Left renal cortex interstitium (tissue), 4 donors: ENCODE measurements at regions not wholly inside any gene's neighbourhood (a gene's known extent, or its start where the extent isn't known, plus 50 kb on each side); places are given as distances from the start of the nearest gene placed in this dataset.

Experiments
- DNase-seq, 4 donors: peaks; one replicate each; pipeline ENCODE4 v3.0.0-alpha.2; 2013; ENCODE audit warnings: low read depth in 4 of 4, low spot score in 2 of 4, missing footprints in 1 of 4

DNA sequence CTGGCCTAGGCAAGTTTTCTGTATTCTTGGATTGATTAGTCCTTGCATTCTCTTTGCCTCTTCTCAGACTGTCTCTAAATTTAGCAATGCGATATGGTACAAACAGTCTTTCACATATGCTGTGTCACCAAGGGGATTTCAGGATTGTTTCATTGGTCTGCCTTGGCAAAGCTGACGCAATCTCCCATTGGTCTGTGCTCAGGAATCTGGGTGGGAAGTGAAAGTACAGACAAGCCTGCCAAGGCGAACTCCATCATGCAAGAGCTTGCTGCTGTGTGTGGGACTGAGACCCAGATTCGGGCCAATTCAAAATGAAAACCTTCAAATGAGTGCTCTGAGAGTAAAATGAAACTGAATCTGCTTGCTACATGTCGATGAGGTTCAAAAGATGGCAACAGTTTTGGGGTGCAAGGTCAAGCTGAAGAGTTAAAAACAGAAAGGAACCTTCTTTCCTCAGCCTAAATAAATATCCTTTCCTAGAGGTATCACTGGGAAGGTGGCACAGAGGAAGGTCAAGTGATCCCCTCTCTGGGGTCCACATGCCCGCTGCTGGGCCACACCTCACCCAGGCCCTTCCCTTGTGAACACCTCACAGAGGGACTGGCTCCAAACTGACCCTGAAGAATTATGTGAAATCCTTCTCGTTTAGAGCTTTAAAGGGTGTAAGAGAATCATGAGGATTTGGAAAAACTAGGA, 198.8 kb upstream of the PREP start:
- DNase-seq: no peak

DNA sequence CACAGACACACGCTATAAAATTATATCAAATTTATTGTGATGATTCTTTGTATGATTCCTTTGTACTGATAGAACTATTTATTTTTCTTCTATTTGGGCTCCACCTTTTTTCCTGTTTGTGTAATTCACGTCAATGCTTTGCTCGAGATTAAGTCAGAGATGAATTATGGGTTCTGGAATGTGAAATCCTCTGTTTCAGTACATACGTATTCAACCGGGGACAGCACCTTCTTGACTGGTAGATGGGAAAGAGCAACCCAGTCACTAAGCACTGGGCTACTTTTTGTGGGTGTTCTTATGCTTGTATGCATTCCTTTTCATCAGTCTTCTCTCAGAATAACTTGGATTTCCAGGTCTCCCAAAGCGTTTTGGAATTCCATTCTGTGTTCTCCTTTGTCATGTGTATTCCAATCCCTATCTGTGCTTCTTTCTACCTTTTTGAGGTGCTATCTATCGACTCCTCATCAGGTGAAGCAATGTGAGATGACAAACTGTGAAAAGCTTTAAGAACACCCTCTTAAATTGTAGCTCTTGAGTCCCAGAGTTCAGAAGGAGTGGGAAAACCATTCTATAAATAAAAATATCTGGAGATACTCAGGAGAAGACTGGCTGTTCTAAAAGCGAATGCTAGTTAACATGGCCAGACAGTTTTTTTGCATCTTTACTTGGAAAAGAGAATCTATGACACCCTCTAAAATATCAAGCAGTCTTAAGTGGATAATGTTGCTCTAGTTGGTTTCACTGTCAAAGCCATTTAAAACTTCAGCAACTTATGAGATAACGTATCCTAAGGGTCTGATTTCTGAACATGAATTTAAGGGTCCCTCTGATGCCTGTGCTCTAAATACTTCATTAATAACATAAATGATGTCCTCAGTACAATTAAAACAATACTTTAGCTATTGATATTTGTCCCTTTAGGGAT, 197.7 kb upstream of the PREP start:
- DNase-seq: no peak

DNA sequence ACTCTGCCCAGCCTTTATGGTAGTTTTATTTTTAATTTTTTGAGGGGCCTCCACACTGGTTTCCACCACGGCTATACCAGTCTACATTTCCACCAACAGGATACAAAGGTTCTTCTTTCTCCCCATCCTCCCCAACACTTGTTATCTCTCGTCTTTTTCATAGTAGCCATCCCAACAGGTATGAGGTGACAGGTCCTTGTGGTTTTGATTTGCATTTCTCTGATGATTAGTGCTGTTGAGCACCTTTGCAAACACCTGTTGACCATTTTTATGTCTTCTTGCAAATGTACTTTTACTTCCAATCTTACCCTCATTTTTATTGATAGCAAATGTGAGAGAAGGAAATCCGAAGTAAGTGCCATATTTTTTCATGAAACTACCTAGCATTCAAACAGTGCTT, 195.4 kb upstream of the PREP start:
- no peak for DNase-seq

DNA sequence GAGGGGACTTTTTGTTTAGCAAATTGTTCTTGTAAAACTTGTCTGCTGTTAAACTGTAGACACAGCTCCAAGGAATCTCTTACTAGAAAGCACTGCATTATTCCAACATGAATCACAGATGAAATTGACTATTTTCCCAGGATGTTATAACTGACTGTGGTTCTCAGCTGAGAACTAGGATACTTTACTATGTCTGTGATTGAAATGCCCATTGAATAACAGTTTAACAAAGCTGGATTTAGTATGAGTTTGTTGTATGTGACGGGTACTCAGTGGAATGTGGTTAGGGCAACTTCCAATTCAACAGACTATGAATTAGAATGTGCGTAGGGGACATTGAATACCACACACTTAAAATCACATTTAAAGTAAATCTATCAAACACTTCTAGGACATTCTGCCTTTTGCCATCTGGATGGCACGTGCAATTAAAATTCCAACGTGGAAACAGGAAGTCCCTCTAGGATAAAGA, 193.4 kb upstream of the PREP start:
- DNase-seq: no peak

DNA sequence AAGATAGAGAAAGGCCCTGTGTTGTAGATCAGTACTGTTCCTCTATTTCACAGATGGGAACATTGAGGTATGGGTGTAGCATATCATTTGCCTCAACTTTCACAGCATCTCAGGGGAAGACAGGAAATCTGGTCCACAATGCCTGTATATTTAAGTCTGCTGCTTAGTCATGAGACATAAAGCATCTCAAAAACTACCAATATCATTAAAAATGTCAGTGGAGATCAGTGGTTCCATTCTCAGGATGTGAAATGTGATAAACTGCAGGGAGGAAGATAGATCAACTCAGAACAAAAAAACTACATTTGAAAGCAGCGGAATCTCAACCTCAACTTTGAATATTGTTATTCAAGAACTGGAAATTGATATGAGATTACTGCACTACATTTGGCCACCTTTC, 192.9 kb upstream of the PREP start:
- no peak for DNase-seq

DNA sequence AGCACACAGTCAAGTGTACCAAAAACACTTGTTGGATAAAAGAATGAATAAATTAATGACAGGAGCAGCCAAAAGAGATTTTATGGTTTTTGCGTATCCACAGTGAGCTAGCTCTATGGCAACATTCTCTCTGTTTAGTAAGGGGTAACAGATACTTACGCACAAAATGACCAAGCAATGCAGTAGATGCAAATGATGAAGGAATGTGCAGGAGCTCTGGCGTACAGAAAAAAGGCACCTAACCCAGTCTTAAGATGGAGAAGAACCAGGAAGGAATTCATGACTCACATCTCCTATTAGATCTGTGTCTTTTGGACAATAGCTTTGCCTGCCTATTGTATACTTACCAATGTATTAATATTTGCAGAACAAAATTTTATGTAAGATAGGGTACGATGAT, 191.9 kb upstream of the PREP start:
- no peak for DNase-seq

DNA sequence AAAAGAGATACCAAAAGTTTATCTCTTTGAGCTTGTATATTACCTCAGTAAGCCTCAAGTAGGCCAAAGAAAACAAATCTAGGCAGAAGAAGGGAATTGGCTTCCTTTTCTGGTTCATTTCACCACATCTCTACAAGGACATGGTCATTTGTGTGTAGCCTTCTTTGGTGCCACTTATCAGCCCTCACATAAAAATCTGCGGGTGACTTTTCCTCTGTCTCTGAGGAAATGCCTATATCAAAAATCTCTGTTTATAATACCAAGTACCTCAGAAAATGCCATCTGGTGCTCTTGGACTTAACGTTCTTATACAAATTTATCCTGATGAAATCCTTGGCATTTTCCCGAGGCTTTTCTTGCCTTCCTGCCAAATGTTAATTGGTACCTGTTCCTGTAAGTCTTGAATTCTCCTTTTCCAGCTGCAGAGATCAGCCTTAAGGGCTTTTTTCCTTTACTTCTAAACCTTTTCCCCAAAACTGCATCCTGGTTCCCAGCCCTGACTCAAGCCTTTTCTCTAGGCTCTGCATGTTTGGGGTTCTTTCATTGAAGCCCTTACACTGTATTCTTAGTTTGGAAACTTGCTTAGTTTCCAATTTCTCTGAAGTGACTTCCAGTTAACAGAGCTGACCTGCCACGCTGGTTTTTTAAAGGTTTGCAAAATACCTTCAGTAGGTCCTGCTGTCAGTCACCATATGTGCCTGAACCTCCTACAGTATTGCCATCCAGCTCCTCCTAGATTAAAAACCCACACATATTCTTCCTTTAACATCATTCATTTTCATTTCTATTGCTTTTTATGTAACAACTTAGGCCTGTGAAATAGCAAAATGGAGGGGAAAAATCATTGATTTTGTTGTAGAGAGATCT, 191.2 kb upstream of the PREP start:
- DNase-seq: no peak

DNA sequence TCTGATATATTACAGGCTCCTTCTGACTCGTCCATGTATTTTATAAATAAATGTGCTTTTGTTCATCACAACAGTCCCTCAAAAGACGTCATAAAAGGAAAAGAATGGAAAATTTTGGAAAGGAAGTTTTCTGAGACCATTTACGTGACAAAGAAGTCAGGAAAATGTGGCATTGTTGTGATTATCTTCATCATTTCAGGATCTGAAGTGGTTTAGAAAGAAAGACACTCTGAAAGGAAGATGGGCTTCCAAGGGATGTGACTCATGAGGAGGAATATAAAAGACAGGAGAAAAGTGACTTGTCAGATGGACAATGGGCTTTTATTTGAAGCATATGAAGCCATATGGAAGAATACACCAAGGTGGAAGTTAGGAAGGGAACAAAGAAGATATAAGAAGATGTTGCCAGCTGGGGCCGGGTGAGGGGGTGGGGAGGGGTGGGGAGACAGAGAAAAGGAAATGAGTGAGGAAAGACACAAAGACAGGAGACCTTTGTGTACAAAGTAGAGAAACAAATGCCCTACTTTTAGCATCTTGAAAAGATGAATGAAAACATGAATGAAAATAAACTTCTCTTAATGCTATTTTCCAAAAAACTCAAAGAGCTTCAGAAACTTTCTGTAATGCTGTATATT, 190.3 kb upstream of the PREP start:
- no peak for DNase-seq

DNA sequence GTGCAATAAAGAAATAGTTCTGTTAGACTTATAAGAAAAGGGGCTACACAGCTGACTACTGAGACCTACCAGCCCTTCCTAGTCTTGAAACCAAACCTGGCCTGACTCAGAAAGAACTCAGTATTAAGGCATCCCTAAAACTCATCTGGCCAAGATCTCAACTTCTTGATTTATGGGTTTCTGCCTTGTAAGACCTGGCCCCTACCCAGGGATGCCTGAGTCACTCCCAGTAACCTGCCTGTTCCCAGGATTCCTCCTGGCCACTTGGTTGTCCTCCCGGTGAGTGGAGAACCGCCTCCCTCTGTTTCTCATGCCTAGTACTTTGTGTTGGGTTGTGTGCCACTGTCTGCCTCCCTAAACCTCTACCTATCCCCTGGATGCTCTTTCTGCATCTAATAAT, 189.4 kb upstream of the PREP start:
- DNase-seq: no peak

DNA sequence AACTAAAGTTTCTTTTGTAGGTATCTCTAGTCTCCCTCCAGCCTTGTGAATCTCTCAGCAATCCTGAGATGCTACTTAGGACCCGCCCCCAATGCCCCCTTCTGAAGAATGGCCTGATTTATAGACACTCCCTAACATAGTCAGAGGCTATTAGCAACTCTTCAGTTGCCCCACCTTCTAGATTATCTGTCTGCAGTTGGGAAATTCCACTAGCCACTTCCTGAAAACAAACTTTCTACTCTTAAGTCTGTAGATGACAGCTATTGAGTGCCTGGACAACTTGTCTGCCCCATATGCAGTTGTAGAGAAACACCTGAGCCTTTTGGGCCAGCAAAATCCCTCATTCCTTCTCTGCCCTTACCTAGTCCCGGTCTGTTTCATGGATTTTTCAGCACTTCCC, 188.2 kb upstream of the PREP start:
- no peak for DNase-seq

DNA sequence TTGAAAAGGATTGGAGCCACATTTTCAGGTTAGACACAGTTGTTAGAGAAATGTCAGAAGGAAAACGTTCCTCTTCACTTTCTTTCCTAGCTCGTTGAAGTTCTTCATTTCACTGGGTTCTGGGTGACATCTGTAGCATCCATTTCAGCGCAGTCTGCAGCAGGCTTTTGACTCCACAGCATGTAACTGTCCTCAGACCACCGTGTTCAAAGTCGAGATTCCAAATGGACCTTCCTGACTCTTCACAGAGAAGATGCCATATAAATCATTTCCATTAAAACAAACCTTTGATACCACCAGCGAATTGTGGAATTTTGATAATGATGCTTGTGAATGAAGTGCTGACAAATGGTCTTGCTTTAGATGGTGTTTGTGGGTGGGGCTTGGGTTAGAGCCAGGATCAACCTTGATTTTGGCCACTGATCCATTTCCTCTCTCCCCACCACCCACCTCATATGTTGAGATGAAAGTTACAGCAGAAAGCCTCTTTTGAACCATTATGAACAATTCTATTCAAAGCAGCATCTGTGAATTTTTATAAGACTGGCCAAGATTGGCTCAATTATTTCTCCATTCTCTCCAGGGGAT, 185.3 kb upstream of the PREP start:
- DNase-seq: no peak

DNA sequence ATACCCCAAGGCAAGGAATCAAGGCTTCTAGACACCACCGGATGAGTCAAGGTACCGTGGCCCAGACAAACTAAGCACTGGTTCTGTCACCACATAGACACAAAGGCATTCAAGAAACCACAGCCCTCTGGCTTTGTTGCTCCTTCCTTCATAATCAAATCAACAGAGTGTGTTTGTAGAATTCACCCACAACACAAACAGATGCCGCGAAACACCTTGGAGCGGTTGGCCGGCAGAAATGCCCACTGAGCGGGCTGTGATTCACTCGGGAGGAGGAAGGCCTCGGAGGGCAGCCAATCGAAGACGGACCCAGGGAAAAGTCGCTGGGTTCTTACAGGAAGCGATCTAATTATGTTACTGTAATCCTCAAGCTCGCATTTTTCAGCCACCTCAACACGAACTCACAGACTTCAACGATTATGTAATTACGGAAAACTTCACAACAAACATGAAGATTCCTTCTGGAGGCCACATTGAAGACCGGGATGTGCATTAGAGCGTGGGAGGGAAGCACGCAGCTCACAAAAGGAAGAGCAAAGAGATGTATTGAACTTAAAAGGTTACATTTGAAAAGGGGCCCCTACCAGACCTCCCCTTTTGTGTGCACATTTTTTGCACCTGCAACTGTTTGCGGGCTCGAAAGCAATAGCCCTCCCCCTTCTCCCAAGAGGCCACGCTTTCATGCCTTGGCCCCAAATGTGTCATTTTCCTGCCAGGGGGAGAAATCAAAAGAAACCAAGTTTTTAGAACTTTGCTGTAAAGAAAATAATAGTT, 184.7 kb upstream of the PREP start:
- DNase-seq: no peak

DNA sequence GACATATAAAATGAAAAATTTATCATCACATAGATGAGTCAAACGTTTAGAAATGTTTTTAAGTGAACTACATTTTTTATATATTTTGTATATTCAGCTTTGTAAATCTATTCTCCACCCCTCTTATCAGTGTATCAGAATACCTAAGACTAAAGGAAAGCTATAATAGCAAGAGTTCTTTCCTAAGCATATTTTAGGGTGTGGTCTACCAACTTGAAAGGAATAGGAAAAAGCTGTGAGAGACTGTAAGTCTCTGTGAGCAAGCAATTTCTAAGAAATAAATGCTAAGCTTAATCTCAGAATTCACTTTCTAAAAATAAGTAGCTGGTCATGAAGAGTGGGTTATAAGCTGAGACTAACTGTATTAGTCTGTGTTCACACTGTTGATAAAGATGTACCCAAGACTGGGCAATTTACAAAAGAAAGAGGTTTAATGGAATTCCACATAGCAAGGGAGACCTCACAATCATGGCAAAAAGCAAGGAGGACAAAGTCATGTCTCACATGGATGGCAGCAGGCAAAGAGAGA, 175.4 kb upstream of the PREP start:
- no peak for DNase-seq

DNA sequence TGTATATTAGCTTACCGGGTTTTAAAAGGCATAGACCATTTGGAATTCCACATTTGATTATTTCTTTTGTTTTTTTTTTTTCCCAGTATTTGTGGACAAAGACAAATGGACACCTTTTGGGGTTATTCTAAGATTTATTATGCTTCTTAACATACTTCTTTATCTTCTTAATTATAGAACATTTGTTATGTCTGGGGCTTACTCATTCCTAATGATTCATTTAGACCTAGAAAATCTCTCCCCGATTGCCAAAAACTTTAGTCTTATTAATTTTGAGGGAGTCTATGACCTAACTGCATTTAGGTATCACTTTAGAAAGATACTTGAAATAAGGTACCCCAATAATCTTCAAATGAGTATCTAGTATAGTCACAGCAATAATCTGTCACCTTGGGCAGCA, 170.7 kb upstream of the PREP start:
- DNase-seq: no peak

DNA sequence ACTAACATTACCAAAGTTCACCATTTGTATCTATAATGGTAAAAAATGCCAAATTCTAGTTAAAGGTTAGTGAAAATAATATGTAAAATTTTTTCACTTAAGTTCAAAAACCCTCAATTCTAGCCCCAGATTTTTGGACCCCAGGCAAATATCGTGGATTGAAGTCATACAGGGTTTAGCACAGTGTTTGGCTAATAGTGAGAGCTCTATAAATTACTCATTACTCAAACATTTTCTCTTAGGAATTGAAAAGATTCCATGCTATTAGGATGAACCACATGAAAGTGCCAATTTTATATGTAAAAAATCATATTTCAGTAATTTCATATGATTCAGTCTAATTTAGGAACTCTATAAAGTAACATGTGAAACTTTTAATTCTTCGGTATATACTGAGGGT, 170.3 kb upstream of the PREP start:
- DNase-seq: no peak

DNA sequence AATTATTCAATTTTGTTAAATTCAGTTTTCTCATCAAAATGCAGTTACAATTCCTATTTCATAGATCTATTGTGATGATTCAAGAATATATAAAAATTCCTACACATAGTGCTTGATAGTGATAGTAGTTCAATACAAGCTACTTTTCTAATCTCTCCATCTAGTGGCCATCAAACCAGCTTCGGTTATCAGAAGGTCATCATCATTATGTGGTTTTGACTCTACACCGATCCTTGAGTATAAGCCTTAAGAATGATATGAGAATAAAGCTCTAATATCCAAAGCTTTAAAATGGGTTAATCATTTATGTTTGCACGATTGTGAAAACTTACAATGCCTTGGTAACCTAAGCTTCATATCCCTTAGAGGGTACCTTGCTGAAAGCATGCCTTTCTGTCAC, 167.5 kb upstream of the PREP start:
- no peak for DNase-seq

DNA sequence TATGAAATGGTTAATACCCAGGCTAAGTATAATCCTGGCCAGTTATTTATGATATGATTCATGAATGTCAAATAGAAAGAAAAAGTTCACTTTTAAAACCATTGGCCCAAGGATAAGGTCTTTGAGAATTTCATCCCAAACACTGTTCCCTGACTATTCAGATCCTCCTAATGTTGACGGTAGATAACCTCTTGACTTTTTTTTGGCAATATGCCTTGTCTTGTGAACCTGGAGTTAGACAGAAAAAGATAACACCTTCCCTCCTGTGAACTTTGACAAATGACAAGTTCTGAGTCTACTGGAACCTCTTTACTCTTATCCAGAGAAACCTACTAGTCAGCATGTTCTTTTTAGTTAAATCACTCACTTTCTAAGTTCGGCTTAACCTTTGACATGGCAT, 166.8 kb upstream of the PREP start:
- DNase-seq: no peak

DNA sequence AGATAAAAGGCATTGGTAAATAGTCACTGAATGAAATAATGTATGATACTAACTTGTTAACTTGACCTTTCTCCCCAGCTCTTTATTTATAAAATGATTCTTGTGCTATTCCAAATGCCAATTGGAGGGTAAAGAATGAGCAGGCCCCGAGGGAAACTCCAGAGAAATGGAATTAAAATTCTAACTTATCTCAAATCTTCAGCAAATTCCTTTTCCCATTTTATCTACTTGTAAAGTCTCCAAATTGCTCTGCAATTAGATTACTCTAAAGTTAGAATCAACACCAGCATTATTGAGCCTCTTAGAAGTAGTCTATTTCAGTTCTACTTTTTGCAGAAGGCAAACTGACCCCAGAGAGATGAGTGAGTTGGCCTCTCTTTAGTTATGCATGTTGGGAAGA, 165.9 kb upstream of the PREP start:
- no peak for DNase-seq

DNA sequence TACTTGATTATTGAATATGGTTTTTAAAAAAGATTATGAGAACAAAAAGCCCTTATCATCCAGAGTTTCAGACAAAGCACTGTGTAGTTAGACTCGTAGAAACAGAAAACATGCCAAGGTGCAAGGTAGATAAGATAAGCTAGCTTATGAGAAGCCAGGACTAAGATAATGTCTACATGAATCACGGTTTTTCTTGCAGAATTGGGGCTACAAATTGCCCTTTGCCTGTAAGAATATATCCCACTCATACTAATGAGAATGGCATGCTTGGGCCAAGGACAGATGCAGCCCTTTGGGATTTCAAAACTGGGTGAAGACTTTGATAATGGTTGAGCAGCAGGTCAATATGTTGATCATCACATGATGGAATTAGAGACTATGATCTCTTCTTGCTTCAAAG, 165.3 kb upstream of the PREP start:
- no peak for DNase-seq
